ENCODE measurements at regions not wholly inside any gene's neighbourhood (a gene's known extent, or its start where the extent isn't known, plus 50 kb on each side); places are given as distances from the start of the nearest gene placed in this dataset.

GRCh38 chr2:196380575-196380974, 209.2 kb upstream of the STK17B start:
- Mint-ChIP-seq H3K9me3 (no peaks in the 10 kb centered on the region), H3K4me1 (no peaks in the 10 kb centered on the region), H3K36me3 (ENCODE audit: low read depth) (no peaks in the 10 kb centered on the region), H3K27ac (no peak overlapping the region), H3K27me3 (ENCODE audit: insufficient read depth, low read depth, poor library complexity) (no peaks in the 10 kb centered on the region), H3K4me3 (no peak overlapping the region)
- ATAC-seq (no peak), DNase-seq (ENCODE audit: low spot score) (no peak)
- Histone ChIP-seq H3K27me3 (ENCODE audit: insufficient read depth) (no peaks in the 10 kb centered on the region), H3K4me3 (no peak overlapping the region), H3F3A (replicated peaks; ENCODE audit: low read depth) (no peaks in the 10 kb centered on the region), H3K4me1 (ENCODE audit: insufficient read depth) (no peaks in the 10 kb centered on the region), H3K79me2 (replicated peaks; ENCODE audit: insufficient read depth) (no peaks in the 10 kb centered on the region), H2AFZ (no peak overlapping the region), H3K4me2 (no peak overlapping the region), H3K27ac (ENCODE audit: low read depth) (no peak overlapping the region), H4K20me1 (replicated peaks; ENCODE audit: insufficient read depth) (no peaks in the 10 kb centered on the region), H3K9me2 (ENCODE audit: insufficient read depth) (no peaks in the 10 kb centered on the region), H3K36me3 (ENCODE audit: insufficient read depth) (no peaks in the 10 kb centered on the region)
- TF ChIP-seq EZH2phosphoT487 (IDR thresholded peaks at IDR 0.05; ENCODE audit: unreplicated experiment) (no peak), POLR2AphosphoS5 (IDR thresholded peaks at IDR 0.05; ENCODE audit: low read depth) (no peak), CTCF (conservative IDR thresholded peaks at IDR 0.05; ENCODE audit: low read depth in 2 of 2) (no peak), NANOG (IDR thresholded peaks at IDR 0.05; ENCODE audit: borderline replicate concordance) (no peak), ZNF331 (CRISPR knock-in tag; IDR thresholded peaks at IDR 0.05; ENCODE audit: low read depth) (no peak), STAT1 (IDR thresholded peaks at IDR 0.05; ENCODE audit: unreplicated experiment) (no peak), ZNF114 (CRISPR knock-in tag; IDR thresholded peaks at IDR 0.05) (no peak), JUNB (IDR thresholded peaks at IDR 0.05; ENCODE audit: unreplicated experiment) (no peak), CREB1 (CRISPR knock-in tag; IDR thresholded peaks at IDR 0.05; ENCODE audit: low read depth) (no peak), EZH2 (IDR thresholded peaks at IDR 0.05; ENCODE audit: low read depth, unreplicated experiment) (no peak)
- TF ChIP-seq, protein P1, sequence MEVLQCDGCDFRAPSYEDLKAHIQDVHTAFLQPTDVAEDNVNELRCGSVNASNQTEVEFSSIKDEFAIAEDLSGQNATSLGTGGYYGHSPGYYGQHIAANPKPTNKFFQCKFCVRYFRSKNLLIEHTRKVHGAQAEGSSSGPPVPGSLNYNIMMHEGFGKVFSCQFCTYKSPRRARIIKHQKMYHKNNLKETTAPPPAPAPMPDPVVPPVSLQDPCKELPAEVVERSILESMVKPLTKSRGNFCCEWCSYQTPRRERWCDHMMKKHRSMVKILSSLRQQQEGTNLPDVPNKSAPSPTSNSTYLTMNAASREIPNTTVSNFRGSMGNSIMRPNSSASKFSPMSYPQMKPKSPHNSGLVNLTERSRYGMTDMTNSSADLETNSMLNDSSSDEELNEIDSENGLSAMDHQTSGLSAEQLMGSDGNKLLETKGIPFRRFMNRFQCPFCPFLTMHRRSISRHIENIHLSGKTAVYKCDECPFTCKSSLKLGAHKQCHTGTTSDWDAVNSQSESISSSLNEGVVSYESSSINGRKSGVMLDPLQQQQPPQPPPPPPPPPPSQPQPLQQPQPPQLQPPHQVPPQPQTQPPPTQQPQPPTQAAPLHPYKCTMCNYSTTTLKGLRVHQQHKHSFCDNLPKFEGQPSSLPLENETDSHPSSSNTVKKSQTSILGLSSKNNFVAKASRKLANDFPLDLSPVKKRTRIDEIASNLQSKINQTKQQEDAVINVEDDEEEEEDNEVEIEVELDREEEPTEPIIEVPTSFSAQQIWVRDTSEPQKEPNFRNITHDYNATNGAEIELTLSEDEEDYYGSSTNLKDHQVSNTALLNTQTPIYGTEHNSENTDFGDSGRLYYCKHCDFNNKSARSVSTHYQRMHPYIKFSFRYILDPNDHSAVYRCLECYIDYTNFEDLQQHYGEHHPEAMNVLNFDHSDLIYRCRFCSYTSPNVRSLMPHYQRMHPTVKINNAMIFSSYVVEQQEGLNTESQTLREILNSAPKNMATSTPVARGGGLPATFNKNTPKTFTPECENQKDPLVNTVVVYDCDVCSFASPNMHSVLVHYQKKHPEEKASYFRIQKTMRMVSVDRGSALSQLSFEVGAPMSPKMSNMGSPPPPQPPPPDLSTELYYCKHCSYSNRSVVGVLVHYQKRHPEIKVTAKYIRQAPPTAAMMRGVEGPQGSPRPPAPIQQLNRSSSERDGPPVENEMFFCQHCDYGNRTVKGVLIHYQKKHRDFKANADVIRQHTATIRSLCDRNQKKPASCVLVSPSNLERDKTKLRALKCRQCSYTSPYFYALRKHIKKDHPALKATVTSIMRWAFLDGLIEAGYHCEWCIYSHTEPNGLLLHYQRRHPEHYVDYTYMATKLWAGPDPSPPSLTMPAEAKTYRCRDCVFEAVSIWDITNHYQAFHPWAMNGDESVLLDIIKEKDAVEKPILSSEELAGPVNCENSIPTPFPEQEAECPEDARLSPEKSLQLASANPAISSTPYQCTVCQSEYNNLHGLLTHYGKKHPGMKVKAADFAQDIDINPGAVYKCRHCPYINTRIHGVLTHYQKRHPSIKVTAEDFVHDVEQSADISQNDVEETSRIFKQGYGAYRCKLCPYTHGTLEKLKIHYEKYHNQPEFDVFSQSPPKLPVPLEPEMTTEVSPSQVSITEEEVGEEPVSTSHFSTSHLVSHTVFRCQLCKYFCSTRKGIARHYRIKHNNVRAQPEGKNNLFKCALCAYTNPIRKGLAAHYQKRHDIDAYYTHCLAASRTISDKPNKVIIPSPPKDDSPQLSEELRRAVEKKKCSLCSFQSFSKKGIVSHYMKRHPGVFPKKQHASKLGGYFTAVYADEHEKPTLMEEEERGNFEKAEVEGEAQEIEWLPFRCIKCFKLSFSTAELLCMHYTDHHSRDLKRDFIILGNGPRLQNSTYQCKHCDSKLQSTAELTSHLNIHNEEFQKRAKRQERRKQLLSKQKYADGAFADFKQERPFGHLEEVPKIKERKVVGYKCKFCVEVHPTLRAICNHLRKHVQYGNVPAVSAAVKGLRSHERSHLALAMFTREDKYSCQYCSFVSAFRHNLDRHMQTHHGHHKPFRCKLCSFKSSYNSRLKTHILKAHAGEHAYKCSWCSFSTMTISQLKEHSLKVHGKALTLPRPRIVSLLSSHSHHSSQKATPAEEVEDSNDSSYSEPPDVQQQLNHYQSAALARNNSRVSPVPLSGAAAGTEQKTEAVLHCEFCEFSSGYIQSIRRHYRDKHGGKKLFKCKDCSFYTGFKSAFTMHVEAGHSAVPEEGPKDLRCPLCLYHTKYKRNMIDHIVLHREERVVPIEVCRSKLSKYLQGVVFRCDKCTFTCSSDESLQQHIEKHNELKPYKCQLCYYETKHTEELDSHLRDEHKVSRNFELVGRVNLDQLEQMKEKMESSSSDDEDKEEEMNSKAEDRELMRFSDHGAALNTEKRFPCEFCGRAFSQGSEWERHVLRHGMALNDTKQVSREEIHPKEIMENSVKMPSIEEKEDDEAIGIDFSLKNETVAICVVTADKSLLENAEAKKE (CRISPR knock-in tag; IDR thresholded peaks at IDR 0.05) = no peak
- TF ChIP-seq, protein P2, sequence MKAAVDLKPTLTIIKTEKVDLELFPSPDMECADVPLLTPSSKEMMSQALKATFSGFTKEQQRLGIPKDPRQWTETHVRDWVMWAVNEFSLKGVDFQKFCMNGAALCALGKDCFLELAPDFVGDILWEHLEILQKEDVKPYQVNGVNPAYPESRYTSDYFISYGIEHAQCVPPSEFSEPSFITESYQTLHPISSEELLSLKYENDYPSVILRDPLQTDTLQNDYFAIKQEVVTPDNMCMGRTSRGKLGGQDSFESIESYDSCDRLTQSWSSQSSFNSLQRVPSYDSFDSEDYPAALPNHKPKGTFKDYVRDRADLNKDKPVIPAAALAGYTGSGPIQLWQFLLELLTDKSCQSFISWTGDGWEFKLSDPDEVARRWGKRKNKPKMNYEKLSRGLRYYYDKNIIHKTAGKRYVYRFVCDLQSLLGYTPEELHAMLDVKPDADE (IDR thresholded peaks at IDR 0.05) = no peak
- TF ChIP-seq, protein P3, sequence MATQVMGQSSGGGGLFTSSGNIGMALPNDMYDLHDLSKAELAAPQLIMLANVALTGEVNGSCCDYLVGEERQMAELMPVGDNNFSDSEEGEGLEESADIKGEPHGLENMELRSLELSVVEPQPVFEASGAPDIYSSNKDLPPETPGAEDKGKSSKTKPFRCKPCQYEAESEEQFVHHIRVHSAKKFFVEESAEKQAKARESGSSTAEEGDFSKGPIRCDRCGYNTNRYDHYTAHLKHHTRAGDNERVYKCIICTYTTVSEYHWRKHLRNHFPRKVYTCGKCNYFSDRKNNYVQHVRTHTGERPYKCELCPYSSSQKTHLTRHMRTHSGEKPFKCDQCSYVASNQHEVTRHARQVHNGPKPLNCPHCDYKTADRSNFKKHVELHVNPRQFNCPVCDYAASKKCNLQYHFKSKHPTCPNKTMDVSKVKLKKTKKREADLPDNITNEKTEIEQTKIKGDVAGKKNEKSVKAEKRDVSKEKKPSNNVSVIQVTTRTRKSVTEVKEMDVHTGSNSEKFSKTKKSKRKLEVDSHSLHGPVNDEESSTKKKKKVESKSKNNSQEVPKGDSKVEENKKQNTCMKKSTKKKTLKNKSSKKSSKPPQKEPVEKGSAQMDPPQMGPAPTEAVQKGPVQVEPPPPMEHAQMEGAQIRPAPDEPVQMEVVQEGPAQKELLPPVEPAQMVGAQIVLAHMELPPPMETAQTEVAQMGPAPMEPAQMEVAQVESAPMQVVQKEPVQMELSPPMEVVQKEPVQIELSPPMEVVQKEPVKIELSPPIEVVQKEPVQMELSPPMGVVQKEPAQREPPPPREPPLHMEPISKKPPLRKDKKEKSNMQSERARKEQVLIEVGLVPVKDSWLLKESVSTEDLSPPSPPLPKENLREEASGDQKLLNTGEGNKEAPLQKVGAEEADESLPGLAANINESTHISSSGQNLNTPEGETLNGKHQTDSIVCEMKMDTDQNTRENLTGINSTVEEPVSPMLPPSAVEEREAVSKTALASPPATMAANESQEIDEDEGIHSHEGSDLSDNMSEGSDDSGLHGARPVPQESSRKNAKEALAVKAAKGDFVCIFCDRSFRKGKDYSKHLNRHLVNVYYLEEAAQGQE (IDR thresholded peaks at IDR 0.05; ENCODE audit: unreplicated experiment) = no peak

Measured in GM23338 (cell line).